Stimulated activated naive CD8-positive, alpha-beta T cell treated with anti-CD3 and anti-CD28 coated beads, Interleukin-15, amount 100 ng/mL, for 72 hours (primary cell): ENCODE measurements at regions not wholly inside any gene's neighbourhood (a gene's known extent, or its start where the extent isn't known, plus 50 kb on each side); places are given as distances from the start of the nearest gene placed in this dataset.
A peak's percentile ranks its signal among the peaks of the same experiment; 100 is the strongest.

Experiments
- ATAC-seq: fragments of 150-1000 bp; cut with Tn5 transposase; 2 replicates; pipeline ENCODE4 v1.10.0; 2021; ENCODE audit warnings: mild to moderate bottlenecking, moderate library complexity
- DNase-seq, 2 donors: peaks; one replicate each; pipeline ENCODE4 v3.0.0; 2021 to 2022
- H3K27ac Mint-ChIP-seq, 2 donors: one replicate each; pipeline ENCODE4 v1.8.0; 2022; ENCODE audit warnings: mild to moderate bottlenecking in 2 of 2, mixed read lengths in 2 of 2, moderate library complexity in 2 of 2
- H3K27me3 Mint-ChIP-seq: one replicate; pipeline ENCODE4 v1.8.0; 2022; ENCODE audit warnings: mixed read lengths
- H3K4me1 Mint-ChIP-seq: one replicate; pipeline ENCODE4 v1.8.0; 2022; ENCODE audit warnings: mild to moderate bottlenecking, mixed read lengths
- H3K4me3 Mint-ChIP-seq, 2 donors: one replicate each; pipeline ENCODE4 v1.8.0; 2022; ENCODE audit warnings: mild to moderate bottlenecking in 2 of 2, mixed read lengths in 2 of 2, moderate library complexity in 1 of 2
- H3K9me3 Mint-ChIP-seq, 2 donors: one replicate each; pipeline ENCODE4 v1.8.0; 2022; ENCODE audit warnings: mixed read lengths in 2 of 2

DNA sequence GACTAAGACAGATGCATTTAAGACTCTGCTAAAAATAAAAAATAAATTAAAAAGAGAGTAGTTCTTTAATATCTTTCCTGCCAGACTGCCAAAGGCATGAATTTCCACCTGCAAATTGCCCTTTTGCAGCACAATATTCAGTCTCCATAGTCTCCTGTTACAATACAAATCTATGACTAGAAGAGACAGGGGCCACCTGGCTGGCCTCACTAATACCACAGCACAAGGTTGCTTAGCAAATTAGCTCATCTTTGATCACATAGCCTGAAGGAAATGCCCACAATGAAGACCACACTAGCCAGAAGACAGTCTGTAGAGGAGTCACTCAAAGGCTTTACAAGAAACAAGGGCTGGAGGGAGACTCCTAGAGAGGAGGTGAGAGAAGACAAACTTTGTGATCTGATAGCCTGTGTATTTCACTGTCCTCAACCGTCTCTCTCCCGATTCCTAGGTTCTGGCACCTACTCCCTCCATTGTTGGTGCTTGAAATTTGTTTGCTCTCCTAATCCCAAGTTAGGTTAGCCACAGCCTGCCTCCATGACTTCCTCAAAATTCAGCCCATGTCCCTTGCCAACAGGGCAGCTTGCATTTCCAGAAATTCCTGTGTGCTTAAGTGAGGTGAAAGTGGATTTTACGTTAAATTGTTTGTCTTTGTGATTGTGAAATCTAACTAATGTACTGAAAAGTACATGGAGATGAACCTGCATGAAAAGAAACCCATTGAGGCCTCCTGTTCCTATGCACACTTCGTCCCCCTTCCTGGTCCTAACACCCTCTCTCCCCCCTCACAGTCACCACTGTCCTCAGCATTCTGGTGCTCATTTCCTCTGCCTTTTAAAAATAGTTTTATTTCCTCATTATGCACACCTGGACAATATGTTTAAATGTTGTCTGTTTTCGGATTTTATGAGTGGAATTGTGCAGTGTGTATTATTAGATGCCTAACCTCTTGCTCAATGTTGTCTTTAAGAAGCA, 88.7 kb upstream of the PLXNC1 start:
- Mint-ChIP-seq H3K4me3 (no peak overlapping the region), H3K27ac (no peak overlapping the region), H3K9me3 (no peaks in the 10 kb centered on the region), H3K4me1 (no peaks in the 10 kb centered on the region), H3K27me3 (no peaks in the 10 kb centered on the region)
- ATAC-seq, result no peak
- DNase-seq, result no peak

DNA sequence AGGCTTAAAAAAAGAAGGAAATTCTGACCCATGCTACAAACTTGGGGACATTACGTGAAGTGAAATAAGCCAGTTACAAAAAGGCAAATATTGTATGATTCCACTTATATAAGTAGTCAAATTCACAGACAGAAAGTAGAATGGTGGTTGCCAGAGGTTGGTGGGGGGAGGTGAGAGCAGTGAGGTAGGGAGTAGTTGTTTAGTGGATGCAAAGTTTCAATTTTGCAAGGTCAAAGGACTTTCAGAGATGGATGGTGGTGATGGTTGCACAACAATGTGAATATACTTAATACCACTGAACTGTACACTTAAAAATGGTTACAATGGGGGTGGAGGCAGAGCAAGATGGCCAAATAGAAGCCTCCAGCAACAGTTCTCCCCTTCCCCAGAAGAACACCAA, 86.2 kb upstream of the PLXNC1 start:
- Mint-ChIP-seq H3K27me3 (no peaks in the 10 kb centered on the region), H3K27ac (no peak overlapping the region), H3K9me3 (peaks cover 0 to 7% of the 10 kb centered on the region in 2 donors), H3K4me3 (no peak overlapping the region), H3K4me1 (no peaks in the 10 kb centered on the region)
- ATAC-seq (no peak), DNase-seq (no peak)

DNA sequence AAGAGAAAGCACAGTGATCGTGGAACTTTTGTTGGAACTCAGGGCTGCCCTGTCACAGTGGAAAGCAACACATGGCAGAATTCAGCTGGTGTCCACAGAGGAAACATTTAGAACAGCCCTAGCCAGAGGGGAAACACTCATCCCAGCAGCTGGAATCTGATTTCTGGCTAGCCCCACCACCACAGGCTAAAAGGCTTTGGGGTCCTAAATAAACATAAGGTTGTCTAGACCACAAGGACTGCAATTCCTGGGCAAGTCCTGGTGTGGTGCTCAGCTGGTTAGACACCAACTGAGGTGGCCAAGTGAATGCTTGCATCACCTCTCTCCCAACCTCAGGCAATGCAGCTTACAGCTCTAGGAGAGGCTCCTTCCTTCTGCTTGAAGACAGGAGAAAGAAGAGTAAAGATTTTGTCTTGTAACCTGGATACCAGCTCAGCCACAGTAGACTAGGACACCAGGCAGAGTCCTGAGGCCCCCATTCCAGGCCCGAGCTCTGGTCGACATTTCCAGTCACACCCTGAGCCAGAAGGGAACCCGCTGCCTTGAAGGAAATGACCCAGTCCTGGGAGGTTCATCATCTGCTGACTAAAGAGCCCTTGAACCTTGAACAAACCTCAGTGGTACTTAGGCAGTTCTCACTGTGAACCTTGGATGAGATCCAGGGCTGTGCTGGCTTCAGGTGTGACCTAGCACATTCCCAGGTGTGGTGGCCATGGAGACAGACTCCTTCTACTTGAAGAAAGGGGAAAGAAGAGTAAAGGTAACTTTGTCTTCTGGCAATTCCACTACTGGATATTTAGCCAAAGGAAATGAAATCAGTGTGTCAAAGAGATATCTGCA, 85.4 kb upstream of the PLXNC1 start:
- H3K9me3 Mint-ChIP-seq, result peaks cover 0 to 8% of the 10 kb centered on the region in 2 donors
- no peak for ATAC-seq
- H3K27me3 Mint-ChIP-seq, result no peaks in the 10 kb centered on the region
- H3K4me1 Mint-ChIP-seq, result no peaks in the 10 kb centered on the region
- DNase-seq, result no peak
- H3K27ac Mint-ChIP-seq, result no peak overlapping the region
- no peak overlapping the region for H3K4me3 Mint-ChIP-seq

DNA sequence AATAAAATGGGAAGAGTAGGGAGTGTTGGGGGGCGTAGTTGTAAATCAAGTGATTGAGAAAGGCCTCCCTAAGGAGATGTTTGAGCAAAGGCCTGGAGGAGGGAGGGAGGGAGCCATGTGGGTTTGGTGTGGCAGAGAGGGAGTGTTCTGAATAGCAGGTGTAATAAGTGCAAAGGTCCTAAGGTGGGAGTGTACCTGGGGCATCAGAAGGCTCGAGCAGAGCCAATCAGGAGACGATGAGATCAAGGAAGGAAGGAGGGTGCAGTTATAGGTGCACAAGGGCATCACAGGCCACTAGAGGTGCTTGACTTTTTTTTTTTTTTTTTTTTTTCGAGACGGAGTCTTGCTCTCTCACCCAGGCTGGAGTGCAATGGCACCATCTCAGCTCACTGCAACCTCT, 77.9 kb upstream of the PLXNC1 start:
- ATAC-seq, result no peak
- Mint-ChIP-seq H3K4me3 (no peak overlapping the region), H3K27me3 (peaks cover 10% of the 10 kb centered on the region), H3K4me1 (peaks cover 11% of the 10 kb centered on the region), H3K27ac (no peak overlapping the region), H3K9me3 (peaks cover 7 to 20% of the 10 kb centered on the region in 2 donors)
- no peak for DNase-seq

DNA sequence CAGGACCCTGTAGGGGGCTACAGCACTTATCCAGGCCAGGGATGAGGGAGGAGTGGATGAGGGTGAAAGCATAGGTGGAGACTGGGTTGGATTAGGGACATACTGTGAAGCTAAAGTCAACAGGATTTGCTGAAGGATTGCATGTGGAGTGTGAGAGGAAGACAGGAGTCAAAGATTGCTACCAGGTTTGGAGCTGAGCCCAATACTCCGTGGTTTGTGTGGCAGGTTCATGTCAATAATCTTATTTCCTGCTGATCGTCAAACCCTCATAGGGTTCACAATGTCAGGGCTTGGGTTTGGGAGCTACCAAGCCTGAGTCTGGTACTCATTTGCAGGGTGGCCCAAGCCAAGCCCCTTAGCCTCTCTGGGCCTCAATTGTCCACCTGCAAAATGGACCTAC, 77.1 kb upstream of the PLXNC1 start:
- Mint-ChIP-seq H3K4me1 (peaks cover 11% of the 10 kb centered on the region), H3K27ac (no peak overlapping the region), H3K9me3 (peaks cover 7 to 18% of the 10 kb centered on the region in 2 donors), H3K4me3 (no peak overlapping the region), H3K27me3 (peaks cover 10% of the 10 kb centered on the region)
- DNase-seq (no peak), ATAC-seq (no peak)

DNA sequence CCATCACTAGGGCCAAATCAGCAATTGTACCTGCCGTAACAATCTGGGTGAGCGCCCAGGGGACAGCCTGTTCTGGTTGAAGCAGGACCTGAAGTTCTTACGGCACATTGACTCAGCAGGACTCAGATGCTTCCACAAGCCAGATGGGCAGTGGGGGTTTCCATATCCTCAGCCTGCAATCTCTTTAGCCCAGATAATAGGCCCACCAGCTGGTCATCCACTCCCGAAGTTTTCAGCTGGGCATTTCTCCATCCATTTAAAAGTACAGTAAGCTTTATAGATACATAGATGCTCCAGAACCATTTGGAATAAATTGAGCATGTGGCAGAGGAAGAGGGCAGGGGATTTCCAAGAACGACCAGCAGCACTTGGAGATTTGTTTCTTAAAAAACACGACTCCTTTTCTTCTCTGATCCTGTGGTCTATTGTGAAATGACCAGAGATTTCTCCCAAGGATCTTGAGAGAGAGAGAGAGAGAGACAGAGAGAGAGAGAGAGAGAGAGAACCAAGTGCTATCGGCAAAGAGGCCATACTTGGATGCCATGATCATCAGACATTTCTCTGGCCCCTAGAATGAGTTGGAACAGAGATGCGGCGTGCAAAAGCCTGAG, 74.8 kb upstream of the PLXNC1 start:
- H3K27me3 Mint-ChIP-seq, result peaks cover 20% of the 10 kb centered on the region
- peaks cover 3 to 12% of the 10 kb centered on the region in 2 donors for H3K9me3 Mint-ChIP-seq
- DNase-seq (no peak), ATAC-seq (no peak)
- H3K4me3 Mint-ChIP-seq, result no peak overlapping the region
- no peak overlapping the region for H3K27ac Mint-ChIP-seq
- H3K4me1 Mint-ChIP-seq, result peaks cover 20% of the 10 kb centered on the region

DNA sequence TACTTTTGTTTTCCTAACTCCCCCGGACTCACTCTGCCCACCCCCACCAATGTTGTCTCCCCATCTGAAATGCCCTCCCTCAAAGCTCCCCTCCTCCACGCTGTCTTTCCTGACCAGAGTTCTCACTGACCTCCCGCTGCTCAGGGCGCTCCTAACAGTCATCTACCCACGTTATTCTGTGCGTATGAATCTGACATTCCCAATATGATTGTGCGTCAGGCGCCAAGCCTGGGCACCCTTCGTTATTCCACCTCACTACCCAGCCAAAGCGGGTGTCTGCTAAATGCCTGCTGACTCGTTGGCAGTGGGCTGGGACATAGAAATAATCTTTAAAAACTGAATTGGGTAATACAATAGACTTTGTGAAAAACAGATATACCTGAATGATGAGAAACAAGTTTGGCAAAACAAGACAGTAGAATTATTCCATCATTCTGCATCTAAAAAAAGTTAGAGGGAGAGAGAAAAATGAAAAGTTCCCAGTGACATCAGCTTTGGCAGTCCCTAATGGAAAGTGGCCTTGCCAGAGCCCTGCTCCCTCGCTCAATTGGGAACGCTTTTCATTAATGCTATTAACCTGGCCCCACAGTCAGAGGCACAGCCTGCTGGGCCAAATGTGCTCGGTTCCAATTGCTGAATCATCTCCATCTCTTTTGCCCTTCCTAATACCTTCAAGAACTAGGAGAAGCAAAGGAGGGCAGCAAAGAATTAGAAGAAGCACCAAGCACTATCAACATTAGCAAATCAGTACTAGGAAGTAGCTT, 74.0 kb upstream of the PLXNC1 start:
- peaks cover 21% of the 10 kb centered on the region for H3K4me1 Mint-ChIP-seq
- ATAC-seq (no peak), DNase-seq (no peak)
- H3K9me3 Mint-ChIP-seq, result peaks cover 0 to 4% of the 10 kb centered on the region in 2 donors
- H3K27ac Mint-ChIP-seq, result no peak overlapping the region
- H3K4me3 Mint-ChIP-seq, result no peak overlapping the region
- peaks cover 26% of the 10 kb centered on the region for H3K27me3 Mint-ChIP-seq

DNA sequence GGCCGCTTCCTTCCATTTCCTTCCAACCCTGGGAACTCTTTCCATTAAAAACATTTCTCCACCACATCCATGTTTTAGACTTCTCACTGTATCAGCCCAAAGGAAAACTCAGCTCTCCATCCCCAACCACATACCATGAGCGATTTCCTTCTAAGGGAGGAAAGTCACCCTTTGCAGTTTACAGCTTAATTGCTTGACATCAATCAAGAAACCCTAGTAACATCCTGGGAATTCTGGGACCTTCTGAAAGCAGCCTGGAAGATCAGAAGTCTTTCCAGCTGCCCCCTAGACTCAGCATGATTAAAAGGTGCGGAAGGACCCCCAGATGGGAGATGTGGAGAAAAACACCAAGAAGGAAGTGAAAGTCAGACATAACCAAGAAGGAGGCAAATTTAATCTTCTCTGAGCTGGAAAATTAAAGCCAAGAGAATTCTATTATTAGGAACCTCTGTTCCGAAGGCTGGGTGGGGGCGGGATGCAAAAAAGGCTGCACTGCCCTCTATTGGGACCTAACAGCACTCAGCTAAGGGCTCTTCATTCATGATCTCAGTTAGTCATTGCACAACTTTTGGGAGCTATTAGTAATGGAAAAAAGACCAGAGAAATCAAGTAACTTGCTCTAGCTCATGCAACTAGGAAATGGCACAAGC, 73.3 kb upstream of the PLXNC1 start:
- Mint-ChIP-seq H3K27me3 (peaks cover 26% of the 10 kb centered on the region), H3K4me3 (no peak overlapping the region), H3K27ac (no peak overlapping the region), H3K4me1 (peaks cover 21% of the 10 kb centered on the region), H3K9me3 (no peaks in the 10 kb centered on the region)
- no peak for DNase-seq
- peak; percentile 74 for ATAC-seq

DNA sequence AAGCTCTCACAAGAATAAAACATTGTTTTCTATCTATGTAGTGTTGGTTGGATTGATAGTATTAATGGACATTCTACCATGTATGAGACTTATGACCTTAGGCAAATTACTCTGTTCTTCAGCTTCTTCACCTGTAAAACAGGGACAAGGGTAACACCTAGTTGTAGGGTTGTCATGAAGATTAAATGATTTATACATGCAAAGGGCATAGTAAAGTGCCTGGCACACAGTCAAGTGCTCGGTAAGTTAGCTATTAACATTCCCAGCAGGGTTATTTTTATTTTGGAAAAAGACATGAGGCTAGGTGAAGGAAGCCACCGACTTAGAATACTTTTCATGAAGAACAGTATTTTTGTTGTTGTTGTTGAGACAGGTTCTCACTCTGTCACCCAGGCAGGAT, 71.2 kb upstream of the PLXNC1 start:
- Mint-ChIP-seq H3K9me3 (no peaks in the 10 kb centered on the region), H3K27ac (no peak overlapping the region), H3K4me3 (no peak overlapping the region), H3K27me3 (peaks cover 26% of the 10 kb centered on the region), H3K4me1 (peaks cover 9% of the 10 kb centered on the region)
- ATAC-seq (no peak), DNase-seq (no peak)

DNA sequence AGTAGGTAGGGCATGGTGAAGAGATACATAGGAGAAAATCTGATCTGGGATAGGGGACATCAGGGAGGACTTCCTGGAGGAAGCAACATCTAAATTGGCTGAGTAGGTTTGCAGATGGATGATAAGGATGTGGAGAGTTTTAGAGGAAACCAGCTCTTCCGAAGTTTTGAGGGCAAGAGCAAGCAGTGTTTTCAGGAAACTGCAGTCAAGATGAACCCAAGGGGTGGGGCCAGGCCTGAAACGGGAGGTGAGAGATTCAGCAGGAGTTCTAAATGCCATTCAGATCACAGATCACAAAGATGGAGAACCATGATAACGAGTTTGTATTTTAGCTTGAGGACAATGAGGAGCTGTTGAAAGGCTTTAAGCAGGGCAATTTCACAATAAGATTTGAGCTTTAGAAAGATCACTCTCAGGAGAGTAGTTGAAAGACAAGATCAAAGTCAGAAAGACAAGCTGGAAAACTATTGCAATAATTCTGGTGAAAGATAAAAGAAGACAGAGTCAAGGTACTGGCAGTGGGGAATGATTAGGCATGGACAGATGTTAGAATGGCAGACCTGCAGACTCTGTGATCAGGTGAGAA, 70.1 kb upstream of the PLXNC1 start:
- no peak for DNase-seq
- no peak for ATAC-seq
- no peak overlapping the region for H3K27ac Mint-ChIP-seq
- no peak overlapping the region for H3K4me3 Mint-ChIP-seq
- peaks cover 9% of the 10 kb centered on the region for H3K4me1 Mint-ChIP-seq
- peaks cover under 1 to 3% of the 10 kb centered on the region in 2 donors for H3K9me3 Mint-ChIP-seq
- peaks cover 26% of the 10 kb centered on the region for H3K27me3 Mint-ChIP-seq

DNA sequence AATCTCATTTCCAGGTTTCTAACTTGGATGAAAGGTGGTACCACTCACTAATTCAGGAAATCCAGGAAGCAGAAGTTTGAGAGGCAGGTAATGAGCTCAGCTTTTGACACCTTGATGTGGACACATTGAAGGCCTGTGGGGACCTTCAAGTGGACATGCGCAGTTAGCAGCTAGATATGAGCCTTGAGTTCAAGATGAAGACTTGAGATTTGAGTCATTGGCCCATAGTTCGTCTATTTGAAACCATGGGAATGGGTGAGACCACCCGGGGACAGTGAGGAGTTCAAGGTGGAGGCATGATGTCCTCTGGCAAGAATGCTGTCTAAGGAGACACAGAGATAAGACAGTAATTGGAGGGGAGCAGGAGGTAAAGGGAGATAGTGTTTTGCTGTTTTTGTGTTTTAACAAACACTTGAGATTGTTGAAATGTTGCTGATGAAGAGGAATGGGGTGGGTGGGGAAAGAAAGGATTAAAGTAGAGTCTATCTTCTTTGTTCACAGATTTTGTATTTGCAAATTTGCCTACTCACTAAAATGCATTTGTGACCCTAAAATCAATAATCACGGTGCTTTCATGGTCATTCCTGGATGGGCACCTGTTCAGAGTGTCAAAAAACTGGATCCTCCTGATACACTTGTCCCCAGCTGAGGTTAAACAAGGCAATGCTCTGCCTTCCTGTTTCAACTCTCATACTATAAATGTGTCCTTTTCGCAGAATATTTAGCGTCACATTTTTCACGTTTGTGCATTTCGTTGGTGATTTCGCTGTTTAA, 69.5 kb upstream of the PLXNC1 start:
- Mint-ChIP-seq H3K4me3 (no peak overlapping the region), H3K27ac (no peak overlapping the region)

DNA sequence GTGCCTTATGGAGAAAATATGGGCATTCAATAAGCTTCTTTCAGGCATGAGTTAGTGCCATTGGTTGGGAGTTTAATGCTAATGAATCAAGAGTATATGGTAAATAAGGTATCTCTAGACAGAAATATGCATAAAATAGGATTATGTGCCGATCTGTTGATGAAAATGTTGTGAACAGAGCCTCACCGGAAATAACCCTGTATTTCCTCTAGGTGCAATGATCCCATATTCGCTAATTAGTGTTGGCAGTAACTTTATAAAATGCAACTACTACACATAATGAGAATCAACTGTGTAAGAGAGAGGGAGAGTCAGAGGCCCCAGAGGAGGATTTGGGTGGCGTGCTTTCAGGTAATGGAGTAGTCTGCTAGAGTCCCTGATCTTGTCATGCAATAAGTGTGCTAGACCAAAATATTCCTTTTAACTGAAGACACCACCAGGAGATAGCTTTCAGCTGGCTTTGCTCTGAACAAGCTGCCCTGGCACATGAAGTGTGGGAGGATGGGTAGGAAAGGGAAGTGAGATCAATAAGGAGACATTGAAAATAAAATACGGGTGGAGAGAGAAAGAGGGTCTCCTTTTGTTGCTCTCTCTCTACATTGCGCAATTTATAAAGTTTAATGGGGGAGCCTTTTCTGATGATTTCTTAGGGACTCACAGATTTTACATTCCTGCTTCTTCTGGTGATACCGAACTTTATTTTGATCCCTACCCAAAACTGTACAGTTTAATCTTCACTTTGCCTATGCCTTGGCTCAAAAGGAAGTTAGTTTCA, 68.6 kb upstream of the PLXNC1 start:
- no peak for DNase-seq
- no peak overlapping the region for H3K4me3 Mint-ChIP-seq
- H3K27me3 Mint-ChIP-seq, result peaks cover 19% of the 10 kb centered on the region
- H3K27ac Mint-ChIP-seq, result no peak overlapping the region
- H3K9me3 Mint-ChIP-seq, result peaks cover 11 to 17% of the 10 kb centered on the region in 2 donors
- peaks cover 9% of the 10 kb centered on the region for H3K4me1 Mint-ChIP-seq
- no peak for ATAC-seq

More for the DNA sequence above, 69.5 kb upstream of the PLXNC1 start:
- Mint-ChIP-seq H3K27me3 (peaks cover 26% of the 10 kb centered on the region), H3K9me3 (peaks cover 5 to 9% of the 10 kb centered on the region in 2 donors), H3K4me1 (peaks cover 9% of the 10 kb centered on the region)
- DNase-seq (no peak), ATAC-seq (no peak)

DNA sequence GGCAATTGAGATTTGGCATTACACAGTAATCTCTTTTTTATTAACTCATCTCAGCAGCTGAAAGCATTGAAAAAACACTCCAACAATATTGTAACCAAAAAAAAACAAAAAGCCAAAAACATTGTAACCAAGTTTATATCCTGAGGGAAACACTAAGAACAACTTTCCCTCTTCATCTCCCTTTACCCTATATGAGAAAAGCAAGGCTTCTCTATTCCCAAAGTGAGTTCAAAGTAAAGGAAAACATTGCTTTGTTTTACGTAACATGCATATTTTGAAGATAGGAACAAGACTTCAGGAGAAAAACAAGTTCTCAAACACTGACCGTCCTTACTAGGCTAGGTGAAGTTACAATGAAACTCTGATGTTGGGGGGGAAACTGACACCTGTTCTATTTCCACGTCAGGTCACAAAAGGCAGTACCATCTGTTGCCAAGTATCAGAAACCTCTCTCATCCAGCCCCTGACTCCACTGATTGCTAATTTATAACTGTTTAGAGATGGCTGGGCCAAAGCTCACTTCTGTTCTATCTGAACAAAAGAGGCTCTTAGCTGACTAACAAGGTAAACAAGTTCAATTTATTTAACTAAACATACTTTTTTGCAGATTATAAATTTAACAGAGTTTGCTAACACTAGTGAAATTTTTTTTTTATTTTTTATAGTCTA, 67.9 kb upstream of the PLXNC1 start:
- Mint-ChIP-seq H3K27ac (no peak overlapping the region), H3K27me3 (peaks cover 16% of the 10 kb centered on the region), H3K9me3 (peaks cover 11 to 24% of the 10 kb centered on the region in 2 donors), H3K4me3 (no peak overlapping the region), H3K4me1 (peaks cover 9% of the 10 kb centered on the region)
- ATAC-seq (no peak), DNase-seq (no peak)
